Neuronal stem cell (in vitro differentiated cells): ENCODE measurements at regions not wholly inside any gene's neighbourhood (a gene's known extent, or its start where the extent isn't known, plus 50 kb on each side); places are given as distances from the start of the nearest gene placed in this dataset.

Source experiments
- DNase-seq: peaks from one replicate; pipeline ENCODE4 v3.0.0-alpha.2; 2013; ENCODE audit warnings: low spot score
- H2AFZ ChIP-seq: one replicate; pipeline ENCODE4 v1.6.1; 2013; ENCODE audit warnings: mild to moderate bottlenecking, low read length, inconsistent platforms
- H2AK5ac ChIP-seq: 2 replicates; pipeline ENCODE4 v1.6.1; 2013; ENCODE audit warnings: low read depth, mild to moderate bottlenecking, inconsistent platforms, low read length, moderate library complexity, mixed read lengths
- H2BK120ac ChIP-seq: 2 replicates; pipeline ENCODE4 v1.6.1; 2013; ENCODE audit warnings: low read depth, mild to moderate bottlenecking, inconsistent platforms, low read length, moderate library complexity, mixed read lengths
- H2BK12ac ChIP-seq: one replicate; pipeline ENCODE4 v1.6.1; 2013; ENCODE audit warnings: low read length, inconsistent platforms
- H2BK15ac ChIP-seq: 2 replicates; pipeline ENCODE4 v1.6.1; 2013; ENCODE audit warnings: mild to moderate bottlenecking, low read length, inconsistent platforms, mixed read lengths
- H2BK5ac ChIP-seq: one replicate; pipeline ENCODE4 v1.6.1; 2013; ENCODE audit warnings: inconsistent platforms, mild to moderate bottlenecking, low read length, moderate library complexity
- H3K14ac ChIP-seq: one replicate; pipeline ENCODE4 v1.6.1; 2013; ENCODE audit warnings: low read length, inconsistent platforms
- H3K18ac ChIP-seq: 2 replicates; pipeline ENCODE4 v1.6.1; 2013; ENCODE audit warnings: low read length, inconsistent platforms
- H3K23ac ChIP-seq: 2 replicates; pipeline ENCODE4 v1.6.1; 2013; ENCODE audit warnings: low read depth, mild to moderate bottlenecking, mixed read lengths, low read length, inconsistent platforms; ENCODE audit not compliant: poor library complexity
- H3K27ac ChIP-seq: replicated peaks from 3 replicates; pipeline ENCODE4 v1.5.1; 2013; ENCODE audit warnings: low read length, inconsistent platforms
- H3K27me3 ChIP-seq, 3 experiments: 2 replicates each; pipeline ENCODE4 v1.6.1; 2013; ENCODE audit warnings: low read length in 3 of 3, mild to moderate bottlenecking in 2 of 3, inconsistent platforms in 1 of 3, low read depth in 1 of 3, mixed read lengths in 1 of 3, moderate library complexity in 1 of 3; ENCODE audit not compliant: control insufficient read depth in 3 of 3, insufficient read depth in 3 of 3
- H3K36me3 ChIP-seq, 2 donors: replicated peaks in 1 of 2; 2 replicates each; pipeline ENCODE4 v1.6.1; 2013; ENCODE audit warnings: low read length in 2 of 2; ENCODE audit not compliant: control insufficient read depth in 2 of 2, insufficient read depth in 2 of 2
- H3K4ac ChIP-seq: 2 replicates; pipeline ENCODE4 v1.6.1; 2013; ENCODE audit warnings: inconsistent platforms, mild to moderate bottlenecking, low read length, moderate library complexity
- H3K4me1 ChIP-seq, 2 donors: 1 replicate in 1 of 2; 2 replicates in 1 of 2; pipeline ENCODE4 v1.6.1; 2013; ENCODE audit warnings: low read length in 2 of 2, low read depth in 1 of 2; ENCODE audit not compliant: control insufficient read depth in 2 of 2, insufficient read depth in 1 of 2
- H3K4me2 ChIP-seq: one replicate; pipeline ENCODE4 v1.6.1; 2013; ENCODE audit warnings: mild to moderate bottlenecking, low read length, inconsistent platforms; ENCODE audit not compliant: insufficient read depth, poor library complexity, severe bottlenecking
- H3K4me3 ChIP-seq, 2 donors: 2 replicates each; pipeline ENCODE4 v1.5.1; 2013; ENCODE audit warnings: low read length in 2 of 2, mild to moderate bottlenecking in 2 of 2, inconsistent platforms in 1 of 2, moderate library complexity in 1 of 2
- H3K79me1 ChIP-seq: one replicate; pipeline ENCODE4 v1.6.1; 2013; ENCODE audit warnings: low read depth, mild to moderate bottlenecking, inconsistent platforms, low read length, moderate library complexity
- H3K9ac ChIP-seq: one replicate; pipeline ENCODE4 v1.6.1; 2013; ENCODE audit warnings: mild to moderate bottlenecking, low read depth, low read length, inconsistent platforms; ENCODE audit not compliant: poor library complexity
- H3K9me3 ChIP-seq, 2 donors: replicated peaks in 1 of 2; 2 replicates each; pipeline versions ENCODE3 to v1.6.1; 2013; ENCODE audit warnings: low read length in 2 of 2, mild to moderate bottlenecking in 2 of 2, inconsistent platforms in 1 of 2, low read depth in 1 of 2, mixed read lengths in 1 of 2, moderate library complexity in 1 of 2; ENCODE audit not compliant: control insufficient read depth in 2 of 2, insufficient read depth in 1 of 2
- H4K8ac ChIP-seq: one replicate; pipeline ENCODE4 v1.6.1; 2013; ENCODE audit warnings: low read depth, mild to moderate bottlenecking, inconsistent platforms, low read length, moderate library complexity
- H4K91ac ChIP-seq: one replicate; pipeline ENCODE4 v1.6.1; 2013; ENCODE audit warnings: low read length, low read depth, mild to moderate bottlenecking, inconsistent platforms; ENCODE audit not compliant: poor library complexity
- WGBS, 2 donors: extraction: QIAGEN DNeasy Blood & Tissue Kit; methylation state at CpG; one replicate each; pipeline ENCODE4 v1.1.7; 2013; ENCODE audit warnings: missing lambda C conversion rate in 2 of 2, mixed read lengths in 1 of 2; ENCODE audit not compliant: insufficient read length in 2 of 2, insufficient replicate concordance in 1 of 2; ENCODE audit errors: extremely low coverage in 2 of 2; 5-methylcytosine and 5-hydroxymethylcytosine counted together

- H3K23ac ChIP-seq, result no peak overlapping the region
- no peaks in the 10 kb centered on the region for H3K9me3 ChIP-seq
- no peaks in the 10 kb centered on the region for H3K36me3 ChIP-seq
- no peak overlapping the region for H3K4me2 ChIP-seq
- no peak overlapping the region for H3K9ac ChIP-seq
- no peak overlapping the region for H2BK120ac ChIP-seq
- no peaks in the 10 kb centered on the region for H3K79me1 ChIP-seq
- H2AFZ ChIP-seq, result peak overlapping the region; percentile 59
- no peak overlapping the region for H3K14ac ChIP-seq
- no peak overlapping the region for H3K27ac ChIP-seq
- H3K4me3 ChIP-seq, result no peak overlapping the region
- H2BK5ac ChIP-seq, result no peak overlapping the region
- H2BK15ac ChIP-seq, result no peak overlapping the region
- no peak overlapping the region for H2BK12ac ChIP-seq
- no peaks in the 10 kb centered on the region for H3K4me1 ChIP-seq
- no peak overlapping the region for H4K8ac ChIP-seq
- H3K18ac ChIP-seq, result no peak overlapping the region
- no peak overlapping the region for H3K4ac ChIP-seq
- H4K91ac ChIP-seq, result no peak overlapping the region
- H2AK5ac ChIP-seq, result no peak overlapping the region
- no peak for DNase-seq
- H3K27me3 ChIP-seq, result no peaks in the 10 kb centered on the region
- WGBS, 2 donors, result no CpG with 5 or more reads among the region's 1 CpG
These were observed 987.1 kb upstream of the CADM2 start for GRCh38 chr3:83971666-83972065.

GRCh38 chr3:84008623-84009022 lies 950.2 kb upstream of the CADM2 start:
- no peak overlapping the region for H3K4ac ChIP-seq
- H3K9ac ChIP-seq, result no peak overlapping the region
- no peak overlapping the region for H4K91ac ChIP-seq
- WGBS, 2 donors, result no CpG with 5 or more reads among the region's 1 CpG
- H2AK5ac ChIP-seq, result no peak overlapping the region
- no peak overlapping the region for H2BK12ac ChIP-seq
- H3K4me1 ChIP-seq, result no peaks in the 10 kb centered on the region
- H3K27ac ChIP-seq, result no peak overlapping the region
- H2AFZ ChIP-seq, result no peak overlapping the region
- H3K36me3 ChIP-seq, result no peaks in the 10 kb centered on the region
- H3K4me3 ChIP-seq, result no peak overlapping the region
- no peaks in the 10 kb centered on the region for H3K27me3 ChIP-seq
- no peak overlapping the region for H3K23ac ChIP-seq
- no peak overlapping the region for H2BK120ac ChIP-seq
- H3K18ac ChIP-seq, result no peak overlapping the region
- no peak overlapping the region for H4K8ac ChIP-seq
- no peaks in the 10 kb centered on the region for H3K79me1 ChIP-seq
- H2BK15ac ChIP-seq, result no peak overlapping the region
- DNase-seq, result no peak
- H3K9me3 ChIP-seq, result no peaks in the 10 kb centered on the region
- no peak overlapping the region for H2BK5ac ChIP-seq
- no peak overlapping the region for H3K4me2 ChIP-seq
- H3K14ac ChIP-seq, result no peak overlapping the region

GRCh38 chr3:84023842-84024241 lies 934.9 kb upstream of the CADM2 start:
- H4K8ac ChIP-seq, result no peak overlapping the region
- H3K27ac ChIP-seq, result no peak overlapping the region
- H3K36me3 ChIP-seq, result no peaks in the 10 kb centered on the region
- H2BK12ac ChIP-seq, result no peak overlapping the region
- H4K91ac ChIP-seq, result no peak overlapping the region
- no peak overlapping the region for H3K9ac ChIP-seq
- H3K9me3 ChIP-seq, result no peaks in the 10 kb centered on the region
- H3K79me1 ChIP-seq, result no peaks in the 10 kb centered on the region
- H2AFZ ChIP-seq, result no peak overlapping the region
- H3K4me2 ChIP-seq, result no peak overlapping the region
- no peak overlapping the region for H3K4ac ChIP-seq
- no peak overlapping the region for H3K14ac ChIP-seq
- no peak overlapping the region for H2BK15ac ChIP-seq
- H3K27me3 ChIP-seq, result no peaks in the 10 kb centered on the region
- H3K23ac ChIP-seq, result no peak overlapping the region
- no peak for DNase-seq
- no peak overlapping the region for H2BK5ac ChIP-seq
- H3K4me3 ChIP-seq, result no peak overlapping the region
- H2AK5ac ChIP-seq, result no peak overlapping the region
- no peak overlapping the region for H3K18ac ChIP-seq
- no peaks in the 10 kb centered on the region for H3K4me1 ChIP-seq
- no peak overlapping the region for H2BK120ac ChIP-seq
- WGBS, 2 donors, result 100% methylated on average over 1 of the region's 4 CpGs; no CpG with 5 or more reads in 1 of the 2 donors

- no peak overlapping the region for H2BK12ac ChIP-seq
- no peak for DNase-seq
- H3K9ac ChIP-seq, result no peak overlapping the region
- H3K14ac ChIP-seq, result no peak overlapping the region
- H2AFZ ChIP-seq, result peak overlapping the region; percentile 66
- no CpG with 5 or more reads among the region's 3 CpGs for WGBS, 2 donors
- no peak overlapping the region for H3K4me3 ChIP-seq
- no peak overlapping the region for H3K18ac ChIP-seq
- no peak overlapping the region for H4K91ac ChIP-seq
- H2BK120ac ChIP-seq, result no peak overlapping the region
- no peak overlapping the region for H3K4me2 ChIP-seq
- H3K23ac ChIP-seq, result no peak overlapping the region
- no peak overlapping the region for H4K8ac ChIP-seq
- H2AK5ac ChIP-seq, result no peak overlapping the region
- no peak overlapping the region for H2BK5ac ChIP-seq
- H2BK15ac ChIP-seq, result no peak overlapping the region
- no peaks in the 10 kb centered on the region for H3K79me1 ChIP-seq
- no peaks in the 10 kb centered on the region for H3K4me1 ChIP-seq
- no peaks in the 10 kb centered on the region for H3K36me3 ChIP-seq
- H3K27me3 ChIP-seq, result no peaks in the 10 kb centered on the region
- no peak overlapping the region for H3K4ac ChIP-seq
- H3K9me3 ChIP-seq, result no peaks in the 10 kb centered on the region
- no peak overlapping the region for H3K27ac ChIP-seq
These were observed 919.7 kb upstream of the CADM2 start for GRCh38 chr3:84039099-84039498.
